Fibroblast of the aortic adventitia (primary cell): ENCODE measurements at regions not wholly inside any gene's neighbourhood (a gene's known extent, or its start where the extent isn't known, plus 50 kb on each side); places are given as distances from the start of the nearest gene placed in this dataset.

Experiments
- DNase-seq: peaks from one replicate; pipeline ENCODE4 v3.0.0-alpha.2; 2010; ENCODE audit warnings: low read depth
- H3K4me3 ChIP-seq: 2 replicates; pipeline ENCODE4 v1.5.1; 2011; ENCODE audit warnings: low read depth, mild to moderate bottlenecking, control low read depth, low read length, moderate library complexity
- CTCF ChIP-seq: IDR thresholded peaks from 2 replicates; pipeline ENCODE4 v1.5.1; 2011; ENCODE audit warnings: mild to moderate bottlenecking, low read length, control low read depth, inconsistent platforms; ENCODE audit not compliant: insufficient read depth

GRCh38 chr5:10153394-10153793 is 96.3 kb downstream of the ATPSCKMT start:
- no peak overlapping the region for H3K4me3 ChIP-seq
- no peak for TF ChIP-seq CTCF
- DNase-seq = no peak

- no peak overlapping the region for H3K4me3 ChIP-seq
- no peak for TF ChIP-seq CTCF
- DNase-seq = no peak
Measured at GRCh38 chr5:10151656-10152055, 98.0 kb downstream of the ATPSCKMT start.

- no peak overlapping the region for H3K4me3 ChIP-seq
- no peak for DNase-seq
- no peak for TF ChIP-seq CTCF
Measured at GRCh38 chr5:10149911-10150310, 99.8 kb downstream of the ATPSCKMT start.

- peak; percentile 38 for TF ChIP-seq CTCF
- DNase-seq = peak; percentile 67
- H3K4me3 ChIP-seq = no peak overlapping the region
Measured at GRCh38 chr5:10145923-10146401, 103.7 kb downstream of the ATPSCKMT start.

GRCh38 chr5:10144040-10144439 is 105.6 kb downstream of the ATPSCKMT start:
- TF ChIP-seq CTCF = no peak
- no peak for DNase-seq
- no peak overlapping the region for H3K4me3 ChIP-seq

- no peak overlapping the region for H3K4me3 ChIP-seq
- no peak for TF ChIP-seq CTCF
- DNase-seq = peak; percentile 6
Measured at GRCh38 chr5:10140195-10140973, 109.3 kb downstream of the ATPSCKMT start.
